Activated T-helper 2 cell treated with anti-CD3 and anti-CD28 coated beads, Interferon-gamma antibody, Interleukin-2, Interleukin-4, amounts not matched to agents 10 μg/mL and 5 μg/mL and 100 μg/mL, durations not matched to agents 14 hours and 24 hours and 36 hours (primary cell): ENCODE measurements at regions not wholly inside any gene's neighbourhood (a gene's known extent, or its start where the extent isn't known, plus 50 kb on each side); places are given as distances from the start of the nearest gene placed in this dataset.

Experiments used
- DNase-seq: peaks from one replicate; pipeline ENCODE4 v3.0.0; 2021; ENCODE audit warnings: low spot score
- H3K27ac Mint-ChIP-seq: one replicate; pipeline ENCODE4 v1.8.0; 2021; ENCODE audit warnings: mixed read lengths
- H3K27me3 Mint-ChIP-seq: one replicate; pipeline ENCODE4 v1.8.0; 2021; ENCODE audit warnings: low read depth, mixed read lengths
- H3K36me3 Mint-ChIP-seq: one replicate; pipeline ENCODE4 v1.8.0; 2021; ENCODE audit warnings: low read depth, mixed read lengths
- H3K4me1 Mint-ChIP-seq: one replicate; pipeline ENCODE4 v1.8.0; 2021; ENCODE audit warnings: low read depth, mixed read lengths
- H3K4me3 Mint-ChIP-seq: one replicate; pipeline ENCODE4 v1.8.0; 2021; ENCODE audit warnings: low read depth, mild to moderate bottlenecking, moderate library complexity, mixed read lengths
- H3K9me3 Mint-ChIP-seq: one replicate; pipeline ENCODE4 v1.8.0; 2021; ENCODE audit warnings: mixed read lengths
- intact Hi-C: fragments of 100-400 bp; cut with micrococcal nuclease; formaldehyde crosslinking; loops from one replicate; pipeline ENCODE4 v1.15.1; 2023

GRCh38 chr5:44909004-44909403, 100.3 kb downstream of the MRPS30 start:
- no peak overlapping the region for H3K27ac Mint-ChIP-seq
- H3K9me3 Mint-ChIP-seq = no peaks in the 10 kb centered on the region
- no peak overlapping the region for H3K4me3 Mint-ChIP-seq
- DNase-seq = no peak
- no peaks in the 10 kb centered on the region for H3K27me3 Mint-ChIP-seq
- intact Hi-C loops = no loop called here
- H3K36me3 Mint-ChIP-seq = no peaks in the 10 kb centered on the region
- H3K4me1 Mint-ChIP-seq = no peaks in the 10 kb centered on the region

- Mint-ChIP-seq H3K27me3 (no peaks in the 10 kb centered on the region), H3K27ac (no peak overlapping the region), H3K36me3 (no peaks in the 10 kb centered on the region)
These were observed 102.8 kb downstream of the MRPS30 start for GRCh38 chr5:44911501-44911900.

GRCh38 chr5:44914221-44914620, 105.5 kb downstream of the MRPS30 start:
- no peaks in the 10 kb centered on the region for H3K4me1 Mint-ChIP-seq
- no peak for DNase-seq
- intact Hi-C loops = no loop called here
- H3K27me3 Mint-ChIP-seq = no peaks in the 10 kb centered on the region
- H3K9me3 Mint-ChIP-seq = no peaks in the 10 kb centered on the region
- no peak overlapping the region for H3K4me3 Mint-ChIP-seq
- H3K36me3 Mint-ChIP-seq = no peaks in the 10 kb centered on the region
- H3K27ac Mint-ChIP-seq = no peak overlapping the region

More at GRCh38 chr5:44911501-44911900, 102.8 kb downstream of the MRPS30 start:
- H3K9me3 Mint-ChIP-seq = no peaks in the 10 kb centered on the region
- DNase-seq = no peak
- no peaks in the 10 kb centered on the region for H3K4me1 Mint-ChIP-seq
- no peak overlapping the region for H3K4me3 Mint-ChIP-seq
- intact Hi-C loops = no loop called here

GRCh38 chr5:44919560-44919959, 110.8 kb downstream of the MRPS30 start:
- Mint-ChIP-seq H3K27ac (no peak overlapping the region), H3K4me1 (no peaks in the 10 kb centered on the region)
- intact Hi-C loops = no loop called here

GRCh38 chr5:44927115-44927733, 118.5 kb downstream of the MRPS30 start:
- Mint-ChIP-seq H3K27me3 (no peaks in the 10 kb centered on the region), H3K9me3 (peaks cover 4% of the 10 kb centered on the region), H3K4me3 (no peak overlapping the region), H3K27ac (no peak overlapping the region), H3K4me1 (no peaks in the 10 kb centered on the region), H3K36me3 (no peaks in the 10 kb centered on the region)
- no peak for DNase-seq
- intact Hi-C loops = loop anchor here (5.0 kb wide), 1 partner anchor 50 kb away; no protein-coding TSS in a partner anchor

More at GRCh38 chr5:44919560-44919959, 110.8 kb downstream of the MRPS30 start:
- Mint-ChIP-seq H3K9me3 (no peaks in the 10 kb centered on the region), H3K4me3 (no peak overlapping the region), H3K27me3 (no peaks in the 10 kb centered on the region), H3K36me3 (no peaks in the 10 kb centered on the region)
- no peak for DNase-seq

- no peak for DNase-seq
- peaks cover 4% of the 10 kb centered on the region for H3K4me1 Mint-ChIP-seq
- H3K9me3 Mint-ChIP-seq = peaks cover 9% of the 10 kb centered on the region
- no peak overlapping the region for H3K4me3 Mint-ChIP-seq
- intact Hi-C loops = no loop called here
- H3K27ac Mint-ChIP-seq = no peak overlapping the region
- no peaks in the 10 kb centered on the region for H3K27me3 Mint-ChIP-seq
- H3K36me3 Mint-ChIP-seq = no peaks in the 10 kb centered on the region
These were observed 124.3 kb downstream of the MRPS30 start for GRCh38 chr5:44932922-44933585.

GRCh38 chr5:44933686-44934085, 124.9 kb downstream of the MRPS30 start:
- Mint-ChIP-seq H3K36me3 (no peaks in the 10 kb centered on the region), H3K27me3 (no peaks in the 10 kb centered on the region), H3K4me1 (peaks cover 4% of the 10 kb centered on the region), H3K4me3 (no peak overlapping the region), H3K9me3 (peaks cover 9% of the 10 kb centered on the region), H3K27ac (no peak overlapping the region)
- intact Hi-C loops = no loop called here
- no peak for DNase-seq

GRCh38 chr5:44935262-44935661, 126.5 kb downstream of the MRPS30 start:
- no peak overlapping the region for H3K4me3 Mint-ChIP-seq
- no peak for DNase-seq
- H3K9me3 Mint-ChIP-seq = peaks cover 15% of the 10 kb centered on the region
- no peaks in the 10 kb centered on the region for H3K36me3 Mint-ChIP-seq
- H3K4me1 Mint-ChIP-seq = peaks cover 4% of the 10 kb centered on the region
- intact Hi-C loops = no loop called here
- no peaks in the 10 kb centered on the region for H3K27me3 Mint-ChIP-seq
- H3K27ac Mint-ChIP-seq = no peak overlapping the region

GRCh38 chr5:44935871-44936270, 127.1 kb downstream of the MRPS30 start:
- intact Hi-C loops = no loop called here
- Mint-ChIP-seq H3K27ac (no peak overlapping the region), H3K36me3 (no peaks in the 10 kb centered on the region), H3K9me3 (peaks cover 15% of the 10 kb centered on the region), H3K4me3 (no peak overlapping the region), H3K27me3 (no peaks in the 10 kb centered on the region), H3K4me1 (peaks cover 4% of the 10 kb centered on the region)
- DNase-seq = no peak

GRCh38 chr5:44942524-44943001, 133.8 kb downstream of the MRPS30 start:
- no peak overlapping the region for H3K27ac Mint-ChIP-seq
- intact Hi-C loops = no loop called here
- no peak overlapping the region for H3K4me3 Mint-ChIP-seq
- no peaks in the 10 kb centered on the region for H3K27me3 Mint-ChIP-seq
- DNase-seq = no peak
- H3K4me1 Mint-ChIP-seq = no peaks in the 10 kb centered on the region
- peaks cover 6% of the 10 kb centered on the region for H3K9me3 Mint-ChIP-seq
- H3K36me3 Mint-ChIP-seq = no peaks in the 10 kb centered on the region

- Mint-ChIP-seq H3K36me3 (no peaks in the 10 kb centered on the region), H3K4me3 (no peak overlapping the region), H3K27me3 (no peaks in the 10 kb centered on the region), H3K4me1 (no peaks in the 10 kb centered on the region), H3K27ac (no peak overlapping the region), H3K9me3 (peaks cover 6% of the 10 kb centered on the region)
- intact Hi-C loops = no loop called here
- no peak for DNase-seq
These were observed 134.9 kb downstream of the MRPS30 start for GRCh38 chr5:44943647-44944046.

- Mint-ChIP-seq H3K27ac (no peak overlapping the region), H3K4me3 (no peak overlapping the region), H3K4me1 (no peaks in the 10 kb centered on the region), H3K27me3 (no peaks in the 10 kb centered on the region), H3K36me3 (no peaks in the 10 kb centered on the region), H3K9me3 (no peaks in the 10 kb centered on the region)
- intact Hi-C loops = no loop called here
- no peak for DNase-seq
These were observed 137.0 kb downstream of the MRPS30 start for GRCh38 chr5:44945743-44946142.

- H3K4me3 Mint-ChIP-seq = no peak overlapping the region
- DNase-seq = no peak
- no peaks in the 10 kb centered on the region for H3K9me3 Mint-ChIP-seq
- no peaks in the 10 kb centered on the region for H3K4me1 Mint-ChIP-seq
- H3K27ac Mint-ChIP-seq = no peak overlapping the region
- no peaks in the 10 kb centered on the region for H3K27me3 Mint-ChIP-seq
- no peaks in the 10 kb centered on the region for H3K36me3 Mint-ChIP-seq
- intact Hi-C loops = no loop called here
These were observed 140.9 kb downstream of the MRPS30 start for GRCh38 chr5:44949687-44950086.
